ENCODE measurements at regions not wholly inside any gene's neighbourhood (a gene's known extent, or its start where the extent isn't known, plus 50 kb on each side); places are given as distances from the start of the nearest gene placed in this dataset.

- H3K27me3 ChIP-seq = no peaks in the 10 kb centered on the region
- no peak for DNase-seq
- no peak overlapping the region for H3K4me3 ChIP-seq
- H3K4me1 ChIP-seq = no peaks in the 10 kb centered on the region
- H3K27ac ChIP-seq = no peak overlapping the region
- H3K36me3 ChIP-seq = no peaks in the 10 kb centered on the region
- H3K9me3 ChIP-seq = no peaks in the 10 kb centered on the region
- TF ChIP-seq, protein P1, sequence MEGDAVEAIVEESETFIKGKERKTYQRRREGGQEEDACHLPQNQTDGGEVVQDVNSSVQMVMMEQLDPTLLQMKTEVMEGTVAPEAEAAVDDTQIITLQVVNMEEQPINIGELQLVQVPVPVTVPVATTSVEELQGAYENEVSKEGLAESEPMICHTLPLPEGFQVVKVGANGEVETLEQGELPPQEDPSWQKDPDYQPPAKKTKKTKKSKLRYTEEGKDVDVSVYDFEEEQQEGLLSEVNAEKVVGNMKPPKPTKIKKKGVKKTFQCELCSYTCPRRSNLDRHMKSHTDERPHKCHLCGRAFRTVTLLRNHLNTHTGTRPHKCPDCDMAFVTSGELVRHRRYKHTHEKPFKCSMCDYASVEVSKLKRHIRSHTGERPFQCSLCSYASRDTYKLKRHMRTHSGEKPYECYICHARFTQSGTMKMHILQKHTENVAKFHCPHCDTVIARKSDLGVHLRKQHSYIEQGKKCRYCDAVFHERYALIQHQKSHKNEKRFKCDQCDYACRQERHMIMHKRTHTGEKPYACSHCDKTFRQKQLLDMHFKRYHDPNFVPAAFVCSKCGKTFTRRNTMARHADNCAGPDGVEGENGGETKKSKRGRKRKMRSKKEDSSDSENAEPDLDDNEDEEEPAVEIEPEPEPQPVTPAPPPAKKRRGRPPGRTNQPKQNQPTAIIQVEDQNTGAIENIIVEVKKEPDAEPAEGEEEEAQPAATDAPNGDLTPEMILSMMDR (IDR thresholded peaks at IDR 0.05) = no peak
- TF ChIP-seq POLR2A (IDR thresholded peaks at IDR 0.05) = no peak
Observed at GRCh38 chr4:126242679-126243390, 928.1 kb downstream of the FAT4 start.

GRCh38 chr4:126247409-126247808, 932.7 kb downstream of the FAT4 start:
- H3K27ac ChIP-seq = no peak overlapping the region
- TF ChIP-seq, protein P1 (IDR thresholded peaks at IDR 0.05) = no peak
- TF ChIP-seq POLR2A (IDR thresholded peaks at IDR 0.05) = no peak
- H3K4me3 ChIP-seq = no peak overlapping the region
- H3K9me3 ChIP-seq = peaks cover 0 to 2% (median 0%) of the 10 kb centered on the region in 4 donors
- DNase-seq = no peak
- no peaks in the 10 kb centered on the region for H3K27me3 ChIP-seq
- H3K4me1 ChIP-seq = no peaks in the 10 kb centered on the region
- no peaks in the 10 kb centered on the region for H3K36me3 ChIP-seq

- no peaks in the 10 kb centered on the region for H3K27me3 ChIP-seq
- peaks cover 0 to 2% (median 0%) of the 10 kb centered on the region in 4 donors for H3K9me3 ChIP-seq
- no peaks in the 10 kb centered on the region for H3K4me1 ChIP-seq
- no peak overlapping the region for H3K4me3 ChIP-seq
- TF ChIP-seq, protein P1 (IDR thresholded peaks at IDR 0.05) = no peak
- no peak for TF ChIP-seq POLR2A (IDR thresholded peaks at IDR 0.05)
- no peak for DNase-seq
- H3K27ac ChIP-seq = no peak overlapping the region
- no peaks in the 10 kb centered on the region for H3K36me3 ChIP-seq
Observed at GRCh38 chr4:126250006-126250405, 935.3 kb downstream of the FAT4 start.

DNA sequence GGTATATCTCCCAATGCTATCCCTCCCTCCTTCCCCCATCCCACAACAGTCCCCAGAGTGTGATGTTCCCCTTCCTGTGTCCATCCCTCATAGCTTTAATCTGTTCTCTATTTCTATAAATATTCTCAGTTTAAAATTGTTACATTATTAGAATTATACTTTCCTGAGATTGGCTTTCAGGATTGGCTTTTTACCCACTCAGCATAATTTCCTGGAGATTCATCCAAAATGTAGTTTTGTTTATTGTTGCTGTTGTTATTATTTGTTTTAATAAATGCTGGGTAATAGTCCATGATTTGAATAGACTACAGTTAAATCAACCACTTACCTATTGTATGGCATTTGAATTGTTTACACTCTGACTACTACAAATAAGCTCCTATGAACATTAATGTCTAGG, 936.4 kb downstream of the FAT4 start:
- TF ChIP-seq, protein P1 (IDR thresholded peaks at IDR 0.05) = no peak
- no peak for TF ChIP-seq POLR2A (IDR thresholded peaks at IDR 0.05)
- no peak overlapping the region for H3K27ac ChIP-seq
- H3K9me3 ChIP-seq = peaks cover 0 to 2% (median 0%) of the 10 kb centered on the region in 4 donors
- no peaks in the 10 kb centered on the region for H3K36me3 ChIP-seq
- no peak for DNase-seq
- H3K27me3 ChIP-seq = no peaks in the 10 kb centered on the region
- no peaks in the 10 kb centered on the region for H3K4me1 ChIP-seq
- H3K4me3 ChIP-seq = no peak overlapping the region

- H3K27ac ChIP-seq = no peak overlapping the region
- H3K27me3 ChIP-seq = no peaks in the 10 kb centered on the region
- H3K9me3 ChIP-seq = no peaks in the 10 kb centered on the region
- H3K4me3 ChIP-seq = no peak overlapping the region
- TF ChIP-seq, protein P1 (IDR thresholded peaks at IDR 0.05) = no peak
- no peak for TF ChIP-seq POLR2A (IDR thresholded peaks at IDR 0.05)
- no peaks in the 10 kb centered on the region for H3K36me3 ChIP-seq
- DNase-seq = no peak
- H3K4me1 ChIP-seq = no peaks in the 10 kb centered on the region
Observed at GRCh38 chr4:126262665-126263064, 947.9 kb downstream of the FAT4 start.

All from Peyer's patch (tissue), 4 donors.